Endothelial cell of umbilical vein (primary cell): ENCODE measurements at regions not wholly inside any gene's neighbourhood (a gene's known extent, or its start where the extent isn't known, plus 50 kb on each side); places are given as distances from the start of the nearest gene placed in this dataset.

Experiments used
- BruUV-seq: library from RNA; stranded (reverse); fragments of 400-500 nt; replicated peaks from 2 replicates; lab custom pipeline; 2021; lab: Mats Ljungman, UMichigan
- CTCF ChIA-PET: fragments of 300-600, 350-600 bp; sonication (Branson Sonifier 250); formaldehyde crosslinking; loops from one replicate; lab custom pipeline; 2021; ENCODE audit warnings: antibody characterized with exemption, inconsistent platforms; lab: Charles Lee
- POLR2A ChIA-PET: fragments of 300-600, 350-600 bp; sonication (Branson Sonifier 250); formaldehyde crosslinking; loops from one replicate; lab custom pipeline; 2021; ENCODE audit warnings: antibody characterized with exemption, inconsistent platforms; lab: Charles Lee
- DNase-seq: peaks from one replicate; pipeline ENCODE4 v3.0.0-alpha.2; 2011; ENCODE audit warnings: low read depth, low spot score
- FAIRE-seq: peaks from 2 replicates; lab custom pipeline; 2011; peaks lifted over from hg19 to GRCh38; lab: Jason Lieb, UNC
- H2AFZ ChIP-seq: 2 replicates; pipeline ENCODE4 v1.6.0; 2012; ENCODE audit warnings: low read depth, low read length, control low read depth, inconsistent platforms
- H3K27ac ChIP-seq: 2 replicates; pipeline ENCODE4 v1.5.1; 2011; ENCODE audit warnings: low read depth, mild to moderate bottlenecking, control low read depth, low read length, moderate library complexity; ENCODE audit not compliant: insufficient read depth
- H3K27me3 ChIP-seq, 2 experiments: 2 replicates each; pipeline versions ENCODE4 v1.6.0 to v1.6.1; 2011; ENCODE audit warnings: low read length in 2 of 2, mixed read lengths in 1 of 2; ENCODE audit not compliant: control insufficient read depth in 2 of 2, insufficient read depth in 2 of 2
- H3K36me3 ChIP-seq, 2 experiments: 2 replicates in 1 of 2; 3 replicates in 1 of 2; pipeline ENCODE4 v1.5.1; 2011; ENCODE audit warnings: low read length in 2 of 2, mild to moderate bottlenecking in 1 of 2, moderate library complexity in 1 of 2; ENCODE audit not compliant: control insufficient read depth in 2 of 2, insufficient read depth in 2 of 2; ENCODE audit errors: extremely low read depth in 1 of 2
- H3K4me1 ChIP-seq: 3 replicates; pipeline ENCODE4 v1.5.1; 2011; ENCODE audit warnings: mild to moderate bottlenecking, low read length; ENCODE audit not compliant: control insufficient read depth, insufficient read depth; ENCODE audit errors: extremely low read depth
- H3K4me2 ChIP-seq: 2 replicates; pipeline ENCODE4 v1.6.1; 2011; ENCODE audit warnings: low read length, control low read depth, mixed read lengths; ENCODE audit not compliant: insufficient read depth
- H3K4me3 ChIP-seq, 3 experiments: fragments of 200-600 bp in 1 of 3; sonication (generic), shearing (Covaris generic) in 1 of 3; replicated peaks in 1 of 3; 2 replicates each; pipeline ENCODE4 v1.5.1; 2011 to 2016; ENCODE audit warnings: control low read depth in 3 of 3, low read length in 3 of 3, mild to moderate bottlenecking in 2 of 3, inconsistent platforms in 1 of 3, low read depth in 1 of 3, moderate library complexity in 1 of 3; ENCODE audit not compliant: insufficient read depth in 1 of 3
- H3K79me2 ChIP-seq: 2 replicates; pipeline ENCODE4 v1.6.0; 2012; ENCODE audit warnings: low read length, inconsistent platforms; ENCODE audit not compliant: control insufficient read depth, insufficient read depth
- H3K9ac ChIP-seq: replicated peaks from 2 replicates; pipeline ENCODE3; 2011; ENCODE audit warnings: low read length, control low read depth; ENCODE audit not compliant: insufficient read depth; ENCODE audit errors: extremely low read depth
- H3K9me1 ChIP-seq: replicated peaks from 3 replicates; pipeline ENCODE4 v1.6.0; 2011; ENCODE audit warnings: mild to moderate bottlenecking, low read length; ENCODE audit not compliant: control insufficient read depth, insufficient read depth; ENCODE audit errors: extremely low read depth
- H3K9me3 ChIP-seq: replicated peaks from 2 replicates; pipeline ENCODE4 v1.5.1; 2012; ENCODE audit warnings: low read length, inconsistent platforms; ENCODE audit not compliant: control insufficient read depth, insufficient read depth
- H4K20me1 ChIP-seq: replicated peaks from 2 replicates; pipeline ENCODE3; 2011; ENCODE audit warnings: mild to moderate bottlenecking, low read length; ENCODE audit not compliant: control insufficient read depth, insufficient read depth; ENCODE audit errors: extremely low read depth
- EZH2 ChIP-seq: IDR thresholded peaks from 2 replicates; pipeline ENCODE4 v1.6.1; 2012; ENCODE audit warnings: borderline replicate concordance, low read depth, mild to moderate bottlenecking, moderate library complexity, low read length, inconsistent platforms; ENCODE audit not compliant: severe bottlenecking
- FOS ChIP-seq: IDR thresholded peaks from 2 replicates; pipeline ENCODE4 v1.6.1; 2011; ENCODE audit warnings: mild to moderate bottlenecking, low read length, moderate library complexity, borderline replicate concordance; ENCODE audit not compliant: insufficient read depth
- GATA2 ChIP-seq: IDR thresholded peaks from 2 replicates; pipeline ENCODE4 v1.7.0; 2011; ENCODE audit warnings: low read depth, mild to moderate bottlenecking, moderate library complexity, mixed read lengths, low read length; ENCODE audit not compliant: insufficient read length, insufficient read depth
- JUN ChIP-seq: IDR thresholded peaks from 2 replicates; pipeline ENCODE4 v1.6.1; 2011; ENCODE audit warnings: borderline replicate concordance, low read depth; ENCODE audit not compliant: insufficient read length, insufficient read depth
- MYC ChIP-seq: IDR thresholded peaks from one replicate; pipeline ENCODE4 v1.6.1; 2011; ENCODE audit warnings: mild to moderate bottlenecking, low read depth, low read length
- POLR2A ChIP-seq: IDR thresholded peaks from 2 replicates; pipeline ENCODE4 v1.6.1; 2012; ENCODE audit warnings: low read depth, mild to moderate bottlenecking, control low read depth, low read length
- POLR2AphosphoS5 ChIP-seq: IDR thresholded peaks from 2 replicates; pipeline ENCODE4 v1.6.1; 2012; ENCODE audit warnings: low read depth, mild to moderate bottlenecking, control low read depth, low read length, moderate library complexity; ENCODE audit not compliant: insufficient read depth
- dilution Hi-C: fragments of 300-500 bp; cut with MboI; formaldehyde crosslinking; loops from one replicate; pipeline ENCODE4 v1.15.0; 2019; ENCODE audit warnings: low sequenced_read_pairs; ENCODE audit not compliant: extremely low pct_ligation_motif_present
- intact Hi-C: fragments of 100-400 bp; cut with micrococcal nuclease; formaldehyde crosslinking; loops from one replicate; pipeline ENCODE4 v1.10.0; 2022
- TF ChIP-seq, protein P1 (sequence below): IDR thresholded peaks from 2 replicates; pipeline ENCODE4 v1.6.1; 2011; ENCODE audit not compliant: insufficient read depth, insufficient read length
- TF ChIP-seq, protein P2 (sequence below), 2 donors: IDR thresholded peaks; 1 replicate in 1 of 2; 2 replicates in 1 of 2; pipeline ENCODE4 v1.5.1; 2011; ENCODE audit warnings: low read length in 2 of 2, mild to moderate bottlenecking in 2 of 2, moderate library complexity in 2 of 2, control low read depth in 1 of 2, inconsistent platforms in 1 of 2, low read depth in 1 of 2; ENCODE audit not compliant: insufficient read depth in 1 of 2; ENCODE audit errors: extremely low read depth in 1 of 2

DNA sequence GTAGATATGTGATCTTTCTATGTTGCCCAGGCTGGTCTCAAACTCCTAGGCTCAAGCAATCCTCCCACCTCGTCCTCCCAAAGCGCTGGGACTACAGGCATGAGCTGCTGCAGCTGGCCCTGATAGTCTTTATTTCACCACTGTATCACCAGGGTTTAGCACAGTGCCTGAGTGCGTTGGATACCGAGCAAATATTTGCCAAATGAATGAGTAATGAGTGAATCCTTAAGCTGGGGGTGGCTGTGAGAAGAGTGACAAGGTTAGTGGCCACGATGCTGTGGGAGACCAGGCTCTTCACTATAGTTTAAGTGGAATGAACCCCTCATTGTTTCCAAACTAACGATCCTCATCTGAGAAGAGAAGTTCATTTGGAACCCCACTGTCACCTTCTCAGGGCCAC is 60.8 kb upstream of the FAM136A start:
- Histone ChIP-seq H3K4me3 (no peak overlapping the region), H3K27ac (no peak overlapping the region), H3K79me2 (no peaks in the 10 kb centered on the region), H3K36me3 (no peaks in the 10 kb centered on the region), H3K27me3 (no peaks in the 10 kb centered on the region), H3K9me3 (no peaks in the 10 kb centered on the region), H3K4me1 (peaks cover 19% of the 10 kb centered on the region), H3K9ac (no peak overlapping the region), H3K9me1 (no peaks in the 10 kb centered on the region), H4K20me1 (no peaks in the 10 kb centered on the region), H2AFZ (no peak overlapping the region), H3K4me2 (no peak overlapping the region)
- ChIA-PET CTCF (interaction anchor here (2.0 kb wide), 1 partner anchor 9 kb away, joined by 5 read pairs; no protein-coding TSS in a partner anchor), POLR2A (no interaction called here)
- FAIRE-seq = no peak
- no TSS peak for BruUV-seq
- TF ChIP-seq FOS (no peak), MYC (no peak), EZH2 (no peak), GATA2 (no peak), JUN (no peak), POLR2A (no peak), POLR2AphosphoS5 (no peak)
- TF ChIP-seq, protein P1, sequence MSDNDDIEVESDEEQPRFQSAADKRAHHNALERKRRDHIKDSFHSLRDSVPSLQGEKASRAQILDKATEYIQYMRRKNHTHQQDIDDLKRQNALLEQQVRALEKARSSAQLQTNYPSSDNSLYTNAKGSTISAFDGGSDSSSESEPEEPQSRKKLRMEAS = no peak
- TF ChIP-seq, protein P2, sequence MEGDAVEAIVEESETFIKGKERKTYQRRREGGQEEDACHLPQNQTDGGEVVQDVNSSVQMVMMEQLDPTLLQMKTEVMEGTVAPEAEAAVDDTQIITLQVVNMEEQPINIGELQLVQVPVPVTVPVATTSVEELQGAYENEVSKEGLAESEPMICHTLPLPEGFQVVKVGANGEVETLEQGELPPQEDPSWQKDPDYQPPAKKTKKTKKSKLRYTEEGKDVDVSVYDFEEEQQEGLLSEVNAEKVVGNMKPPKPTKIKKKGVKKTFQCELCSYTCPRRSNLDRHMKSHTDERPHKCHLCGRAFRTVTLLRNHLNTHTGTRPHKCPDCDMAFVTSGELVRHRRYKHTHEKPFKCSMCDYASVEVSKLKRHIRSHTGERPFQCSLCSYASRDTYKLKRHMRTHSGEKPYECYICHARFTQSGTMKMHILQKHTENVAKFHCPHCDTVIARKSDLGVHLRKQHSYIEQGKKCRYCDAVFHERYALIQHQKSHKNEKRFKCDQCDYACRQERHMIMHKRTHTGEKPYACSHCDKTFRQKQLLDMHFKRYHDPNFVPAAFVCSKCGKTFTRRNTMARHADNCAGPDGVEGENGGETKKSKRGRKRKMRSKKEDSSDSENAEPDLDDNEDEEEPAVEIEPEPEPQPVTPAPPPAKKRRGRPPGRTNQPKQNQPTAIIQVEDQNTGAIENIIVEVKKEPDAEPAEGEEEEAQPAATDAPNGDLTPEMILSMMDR (IDR thresholded peaks at IDR 0.05; ENCODE audit: extremely low read depth in 1 of 2, insufficient read depth in 1 of 2, low read depth in 1 of 2, low read length in 2 of 2) = no peak
- dilution Hi-C loops = no loop called here
- DNase-seq = no peak
- intact Hi-C loops = no loop called here
